Body of pancreas (tissue), 4 donors: ENCODE measurements at regions not wholly inside any gene's neighbourhood (a gene's known extent, or its start where the extent isn't known, plus 50 kb on each side); places are given as distances from the start of the nearest gene placed in this dataset.

Experiments used
- POLR2A ChIP-seq, 3 donors: fragments of 450-650 bp; IDR thresholded peaks; one replicate each; pipeline ENCODE4 v1.6.1; 2016; ENCODE audit warnings: antibody characterized with exemption in 3 of 3, mild to moderate bottlenecking in 2 of 3
- TF ChIP-seq, protein P1 (sequence below), 7 experiments: fragments of 450-650 bp in 4 of 7; fragments of 200-600 bp in 3 of 7; sonication (generic) in 3 of 7; IDR thresholded peaks; one replicate each; pipeline ENCODE4 v1.5.1; 2016 to 2019; ENCODE audit warnings: antibody characterized with exemption in 7 of 7

DNA sequence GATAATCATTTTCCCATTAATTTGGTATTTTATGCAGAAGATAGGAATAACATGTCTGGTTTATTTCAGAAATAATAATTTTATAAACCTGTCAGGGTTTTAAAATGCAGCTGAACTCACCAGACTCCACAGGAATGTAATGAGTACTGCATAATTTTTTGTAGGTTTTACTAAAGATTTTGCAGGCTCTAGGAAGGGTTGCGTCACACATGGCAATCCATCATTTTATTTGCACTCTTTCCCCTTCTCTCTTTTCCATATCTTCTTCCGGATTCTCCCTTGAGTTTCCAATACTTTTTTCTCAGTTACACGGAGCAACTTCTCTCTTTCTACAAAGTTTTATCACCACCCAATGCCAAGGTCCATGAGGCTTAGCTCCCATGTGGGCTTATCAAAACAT, 234.7 kb downstream of the NFKBIZ start:
- TF ChIP-seq POLR2A (IDR thresholded peaks at IDR 0.05) = no peak
- TF ChIP-seq, protein P1, sequence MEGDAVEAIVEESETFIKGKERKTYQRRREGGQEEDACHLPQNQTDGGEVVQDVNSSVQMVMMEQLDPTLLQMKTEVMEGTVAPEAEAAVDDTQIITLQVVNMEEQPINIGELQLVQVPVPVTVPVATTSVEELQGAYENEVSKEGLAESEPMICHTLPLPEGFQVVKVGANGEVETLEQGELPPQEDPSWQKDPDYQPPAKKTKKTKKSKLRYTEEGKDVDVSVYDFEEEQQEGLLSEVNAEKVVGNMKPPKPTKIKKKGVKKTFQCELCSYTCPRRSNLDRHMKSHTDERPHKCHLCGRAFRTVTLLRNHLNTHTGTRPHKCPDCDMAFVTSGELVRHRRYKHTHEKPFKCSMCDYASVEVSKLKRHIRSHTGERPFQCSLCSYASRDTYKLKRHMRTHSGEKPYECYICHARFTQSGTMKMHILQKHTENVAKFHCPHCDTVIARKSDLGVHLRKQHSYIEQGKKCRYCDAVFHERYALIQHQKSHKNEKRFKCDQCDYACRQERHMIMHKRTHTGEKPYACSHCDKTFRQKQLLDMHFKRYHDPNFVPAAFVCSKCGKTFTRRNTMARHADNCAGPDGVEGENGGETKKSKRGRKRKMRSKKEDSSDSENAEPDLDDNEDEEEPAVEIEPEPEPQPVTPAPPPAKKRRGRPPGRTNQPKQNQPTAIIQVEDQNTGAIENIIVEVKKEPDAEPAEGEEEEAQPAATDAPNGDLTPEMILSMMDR (IDR thresholded peaks at IDR 0.05) = no peak
